Bone marrow (tissue), 2 donors: ENCODE measurements at regions not wholly inside any gene's neighbourhood (a gene's known extent, or its start where the extent isn't known, plus 50 kb on each side); places are given as distances from the start of the nearest gene placed in this dataset.

Source experiments
- DNase-seq, 2 donors: peaks; one replicate each; lab custom pipeline; 2025; lab: John Stamatoyannopoulos, UW

DNA sequence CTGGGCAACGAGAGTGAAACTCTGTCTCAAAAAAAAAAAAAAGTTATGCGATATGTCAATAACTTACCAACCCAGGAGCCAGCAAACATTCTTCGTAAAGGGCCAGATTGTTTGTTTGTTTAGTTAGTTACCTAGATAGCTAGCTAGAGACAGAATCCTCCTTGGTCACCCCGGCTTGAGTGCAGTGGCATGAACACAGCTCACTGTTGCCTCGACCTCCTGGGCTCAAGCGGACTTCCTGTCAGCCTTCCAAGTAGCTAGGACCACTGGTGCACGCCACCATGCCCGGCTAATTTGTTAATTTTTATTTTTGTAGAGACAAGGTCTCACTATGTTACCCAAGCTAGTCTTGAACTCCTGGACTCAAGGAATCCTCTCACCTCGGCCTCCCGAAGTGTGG is 113.0 kb downstream of the LITAF start:
- DNase-seq = no peak

GRCh38 chr16:11474617-11475291 is 112.0 kb downstream of the LITAF start:
- no peak for DNase-seq

DNA sequence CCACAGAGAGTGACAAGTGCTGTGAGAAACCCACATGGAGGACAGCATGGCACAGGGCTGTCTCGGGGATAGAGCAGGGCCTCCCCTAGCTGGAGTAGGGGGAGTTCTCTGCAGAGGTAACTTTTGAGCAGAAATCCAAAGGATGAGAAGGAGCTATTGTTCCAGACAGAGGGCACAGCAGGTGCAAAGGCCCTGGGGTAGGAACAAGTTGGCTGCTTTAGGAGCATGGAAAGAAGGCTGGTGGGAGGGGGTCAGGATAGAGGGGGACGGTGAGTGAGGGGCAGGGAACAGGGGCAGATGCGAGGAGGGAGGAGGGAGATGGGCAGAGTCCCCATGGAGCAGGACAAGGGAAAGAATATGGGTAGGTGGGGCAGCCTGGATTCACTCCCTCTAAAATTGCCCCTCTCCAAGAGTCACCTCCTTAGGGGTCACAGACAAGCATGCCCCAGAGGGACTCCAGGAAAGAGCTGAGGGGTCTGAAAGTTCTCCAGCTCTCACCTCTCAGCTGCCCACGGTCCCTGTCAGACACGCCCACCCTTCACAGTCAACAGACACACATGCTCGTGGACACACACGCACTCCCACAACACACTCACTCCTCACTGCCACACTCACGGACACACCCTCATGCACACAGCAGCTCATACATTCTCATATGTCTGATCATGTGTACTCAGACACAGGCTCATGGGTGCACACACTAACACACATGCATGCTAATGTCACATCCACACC is 110.7 kb downstream of the LITAF start:
- DNase-seq = no peak

DNA sequence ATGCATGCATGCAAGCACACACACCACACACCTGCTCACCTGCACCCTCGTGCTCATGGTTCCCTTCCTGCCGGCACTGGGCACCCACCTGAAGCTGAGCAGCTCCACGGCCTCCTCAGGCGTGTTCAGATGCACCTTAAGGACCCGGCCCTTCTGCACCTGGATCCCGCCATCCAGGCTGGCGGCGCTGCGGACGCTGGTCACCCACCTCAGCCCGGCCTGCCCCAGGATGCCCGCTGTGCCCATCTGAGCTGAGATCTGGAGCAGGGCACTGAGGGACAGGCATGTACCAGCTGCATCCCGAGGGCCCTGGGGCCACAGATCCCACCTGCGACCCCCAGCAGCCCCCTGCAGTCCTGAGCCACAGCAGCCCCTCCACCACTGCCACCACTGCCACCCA is 110.0 kb downstream of the LITAF start:
- DNase-seq = no peak

GRCh38 chr16:11478431-11479119 is 108.1 kb downstream of the LITAF start:
- no peak for DNase-seq

- no peak for DNase-seq
Measured at GRCh38 chr16:11479916-11480315, 106.8 kb downstream of the LITAF start.

DNA sequence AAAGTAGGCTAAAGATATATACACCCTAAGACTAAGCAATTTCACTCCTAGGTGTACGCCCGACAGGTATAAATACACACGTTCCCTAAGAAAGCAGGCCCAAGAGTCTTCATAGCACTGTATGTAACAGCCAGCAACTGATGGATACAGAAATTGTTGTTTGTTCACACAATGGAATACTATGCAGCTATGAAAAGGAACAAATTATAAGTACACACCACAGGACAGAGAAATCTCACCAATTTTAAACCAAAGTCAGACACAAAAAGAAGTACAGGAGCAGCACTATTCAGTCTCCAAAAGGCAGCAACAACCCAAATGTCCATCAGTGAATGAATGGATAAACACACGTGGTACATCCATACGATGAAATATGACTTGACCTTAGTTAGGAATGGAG is 106.1 kb downstream of the LITAF start:
- no peak for DNase-seq

DNA sequence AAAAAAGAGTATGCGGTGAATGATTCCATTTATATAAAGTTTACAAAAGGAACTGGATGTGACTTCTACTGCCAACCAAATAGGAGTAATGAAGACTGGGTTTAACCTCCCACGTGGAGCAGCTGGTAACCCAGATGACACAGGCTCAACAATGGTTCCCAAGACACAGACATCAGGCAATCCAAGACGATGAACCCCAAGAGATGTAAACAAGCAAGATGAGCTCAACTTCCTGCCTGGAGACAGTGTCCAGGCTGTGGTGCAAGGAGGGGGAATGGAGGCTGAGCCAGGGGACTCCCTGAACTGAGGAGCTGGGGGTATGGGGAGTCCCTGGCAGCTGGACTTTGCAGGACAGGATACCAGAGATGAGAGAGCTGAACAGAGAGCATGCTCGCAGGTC is 104.7 kb downstream of the LITAF start:
- DNase-seq = no peak

DNA sequence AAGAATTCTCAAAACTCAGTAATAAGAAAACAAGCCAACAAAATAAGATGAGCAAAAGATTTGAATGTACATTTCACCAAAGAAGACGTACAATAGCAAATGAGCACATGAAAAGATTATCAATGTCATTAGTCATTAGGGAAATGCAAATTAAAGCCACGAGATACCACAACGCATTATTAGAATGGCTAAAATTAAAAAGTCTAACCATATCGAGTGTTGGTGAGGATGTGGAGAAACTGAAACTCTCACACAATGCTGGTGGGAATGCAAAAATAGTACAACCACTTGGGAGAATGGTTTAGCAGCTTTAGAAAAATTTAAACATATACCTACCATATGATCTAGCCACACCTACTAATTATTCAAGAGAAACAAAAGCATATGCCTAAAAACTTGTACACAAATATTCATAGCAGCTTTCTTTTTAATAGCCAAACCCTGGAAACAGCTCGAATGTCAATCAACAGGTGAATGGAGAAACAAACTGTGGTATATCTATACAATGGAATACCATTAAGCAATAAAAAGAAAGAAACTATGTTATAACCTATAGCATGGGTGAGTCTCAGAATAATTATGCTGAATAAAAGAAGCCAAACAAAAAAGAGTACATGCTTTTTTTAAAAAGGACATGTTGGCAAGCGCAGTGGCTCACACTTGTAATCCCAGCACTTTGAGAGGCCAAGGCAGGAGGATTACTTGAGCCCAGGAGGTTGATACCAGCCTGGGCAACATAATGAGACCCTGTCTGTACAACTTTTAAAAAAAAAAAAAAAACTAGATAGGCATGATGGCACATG is 103.6 kb downstream of the LITAF start:
- no peak for DNase-seq

DNA sequence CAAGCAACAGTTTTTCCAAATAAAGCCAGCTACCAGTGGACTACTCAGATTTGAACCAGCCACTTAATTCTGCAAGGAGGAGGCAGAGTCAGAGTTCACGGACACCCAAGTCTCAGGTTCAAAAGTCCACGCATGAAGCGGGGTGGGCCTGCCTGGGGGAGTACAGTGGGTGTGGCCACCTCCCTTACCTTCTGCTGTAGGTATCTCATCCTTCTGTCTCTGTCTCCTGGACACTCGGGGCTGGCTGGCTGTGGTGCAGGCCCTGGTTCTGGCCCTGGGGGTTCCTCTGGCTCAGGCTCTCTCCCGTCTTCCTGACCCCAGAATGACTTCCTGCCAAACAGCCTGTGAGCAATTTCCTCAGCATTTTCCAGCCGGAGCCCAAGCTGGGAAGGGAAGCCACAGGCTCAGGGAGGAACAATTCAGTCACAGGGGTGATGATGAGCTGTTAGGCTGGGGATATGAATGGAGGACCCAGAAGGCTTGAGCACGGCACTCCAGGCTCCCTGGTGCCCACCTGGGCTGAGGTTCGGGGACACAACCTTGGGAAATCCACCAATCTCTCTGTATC is 101.9 kb downstream of the LITAF start:
- DNase-seq = no peak

GRCh38 chr16:11485676-11486075 is 101.0 kb downstream of the LITAF start:
- no peak for DNase-seq

DNA sequence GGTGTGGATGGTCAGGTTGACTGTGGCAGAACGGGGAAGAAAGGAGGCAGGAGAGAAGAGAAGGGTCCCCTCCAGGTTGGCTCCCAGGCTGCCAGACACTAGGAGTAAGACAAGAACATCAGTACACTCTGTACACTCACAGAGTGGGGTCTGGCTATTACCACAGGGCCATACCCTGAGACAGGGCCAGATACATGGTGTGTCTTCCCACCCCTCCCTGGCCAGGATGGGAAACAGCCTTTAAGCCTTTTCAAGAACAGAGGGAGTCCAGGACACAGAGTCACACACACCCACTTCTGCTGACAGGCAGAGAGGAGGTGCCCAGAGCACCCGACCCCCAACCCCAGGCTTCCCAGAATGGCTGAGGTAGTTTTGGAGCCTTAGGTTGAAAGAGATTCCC is 99.4 kb downstream of the LITAF start:
- DNase-seq = no peak

- DNase-seq = no peak
Measured at GRCh38 chr16:11488304-11488703, 98.4 kb downstream of the LITAF start.

DNA sequence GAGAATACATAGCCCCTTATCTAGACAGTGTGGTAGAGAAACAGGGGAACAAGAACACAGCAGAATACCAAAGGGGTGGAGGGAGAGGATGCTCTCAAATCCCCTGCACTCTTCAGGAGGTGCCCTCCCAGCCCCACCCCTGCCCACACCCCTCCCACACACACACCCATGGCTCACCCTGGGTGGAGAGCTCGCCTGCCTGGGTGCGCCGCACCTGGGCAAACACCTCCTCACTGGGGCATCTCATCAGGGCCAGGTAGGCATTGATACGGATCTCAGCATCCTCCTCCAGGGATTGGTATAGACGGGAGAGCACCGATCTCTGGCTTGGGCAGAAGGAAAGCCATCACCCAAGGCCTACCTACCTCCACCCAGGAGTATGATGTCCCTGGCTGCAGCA is 95.2 kb downstream of the LITAF start:
- no peak for DNase-seq

DNA sequence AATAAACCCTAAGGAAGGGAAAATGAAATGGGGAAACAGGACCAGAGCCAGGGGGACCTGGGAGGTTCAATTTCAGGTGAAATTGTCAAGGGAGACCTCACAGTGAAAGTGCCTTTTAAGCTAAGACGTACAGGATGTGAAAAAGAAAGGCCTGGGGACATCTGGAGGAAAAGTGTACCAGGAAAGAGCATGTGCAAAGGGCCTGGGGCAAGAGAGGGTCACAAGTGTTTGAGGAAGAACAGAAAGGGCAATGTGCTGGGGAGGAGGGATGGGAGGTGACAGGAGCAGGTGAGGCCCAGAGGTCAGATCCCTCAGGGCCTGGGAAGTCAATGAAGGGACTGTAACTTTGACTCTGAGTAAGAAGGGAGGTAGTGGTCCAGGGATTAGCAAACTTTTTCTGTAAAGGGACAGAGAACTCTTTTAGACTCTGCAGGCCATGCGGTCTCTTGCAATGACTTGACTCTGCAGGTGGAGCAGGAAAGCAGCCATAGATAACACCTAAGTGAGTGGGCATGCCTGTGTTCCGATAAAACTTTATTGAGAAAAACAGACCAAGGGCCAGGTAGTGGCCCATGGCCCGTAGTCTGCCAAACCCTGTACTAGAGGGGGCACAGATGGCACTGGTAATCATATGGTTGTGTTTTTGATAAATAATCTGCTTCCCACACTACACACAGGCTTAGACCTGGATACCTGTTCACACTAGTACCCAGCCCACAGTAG is 93.8 kb downstream of the LITAF start:
- DNase-seq = no peak

GRCh38 chr16:11493531-11493929 is 93.2 kb downstream of the LITAF start:
- DNase-seq = no peak

DNA sequence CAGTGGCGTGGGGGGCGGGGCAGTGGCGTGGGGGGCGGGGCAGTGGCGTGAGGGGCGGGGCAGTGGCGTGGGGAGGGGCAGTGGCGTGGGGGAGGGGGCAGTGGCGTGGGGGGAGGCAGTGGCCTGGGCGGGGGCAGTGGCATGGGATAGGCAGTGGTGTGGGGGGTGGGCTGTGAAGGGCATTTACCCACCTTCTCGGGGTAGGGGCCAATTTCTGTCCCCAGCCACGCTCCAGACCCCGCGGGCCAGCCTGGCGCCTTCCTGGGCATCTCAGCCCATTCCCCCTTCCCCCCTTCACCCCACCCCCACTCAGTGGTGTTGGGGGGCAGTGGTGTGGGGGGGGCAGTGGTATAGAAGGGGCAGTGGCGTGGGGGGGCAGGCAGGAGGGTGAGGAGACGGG is 92.7 kb downstream of the LITAF start:
- DNase-seq = no peak

- no peak for DNase-seq
Measured at GRCh38 chr16:11494433-11494832, 92.3 kb downstream of the LITAF start.

GRCh38 chr16:11495066-11495407 is 91.7 kb downstream of the LITAF start:
- no peak for DNase-seq
